ENCODE measurements at regions not wholly inside any gene's neighbourhood (a gene's known extent, or its start where the extent isn't known, plus 50 kb on each side); places are given as distances from the start of the nearest gene placed in this dataset.

DNA sequence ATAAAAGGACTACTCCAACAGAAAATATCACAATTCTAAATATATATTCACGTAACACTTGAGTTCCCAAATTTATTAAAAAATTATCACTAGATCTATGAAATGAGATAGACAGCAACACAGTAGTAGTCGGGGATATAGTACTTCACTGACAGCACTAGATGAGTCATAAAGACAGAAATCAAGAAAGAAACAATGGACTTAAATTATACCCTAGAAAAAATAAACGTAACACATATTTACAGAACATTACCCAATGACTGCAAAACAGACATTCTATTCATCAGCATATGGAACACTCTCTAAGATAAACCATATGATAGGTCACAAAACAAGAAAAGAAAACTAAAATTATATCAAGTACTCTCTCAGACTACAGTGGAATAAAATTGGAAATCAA, 429.4 kb downstream of the MBD2 start:
- TF ChIP-seq, protein P1, sequence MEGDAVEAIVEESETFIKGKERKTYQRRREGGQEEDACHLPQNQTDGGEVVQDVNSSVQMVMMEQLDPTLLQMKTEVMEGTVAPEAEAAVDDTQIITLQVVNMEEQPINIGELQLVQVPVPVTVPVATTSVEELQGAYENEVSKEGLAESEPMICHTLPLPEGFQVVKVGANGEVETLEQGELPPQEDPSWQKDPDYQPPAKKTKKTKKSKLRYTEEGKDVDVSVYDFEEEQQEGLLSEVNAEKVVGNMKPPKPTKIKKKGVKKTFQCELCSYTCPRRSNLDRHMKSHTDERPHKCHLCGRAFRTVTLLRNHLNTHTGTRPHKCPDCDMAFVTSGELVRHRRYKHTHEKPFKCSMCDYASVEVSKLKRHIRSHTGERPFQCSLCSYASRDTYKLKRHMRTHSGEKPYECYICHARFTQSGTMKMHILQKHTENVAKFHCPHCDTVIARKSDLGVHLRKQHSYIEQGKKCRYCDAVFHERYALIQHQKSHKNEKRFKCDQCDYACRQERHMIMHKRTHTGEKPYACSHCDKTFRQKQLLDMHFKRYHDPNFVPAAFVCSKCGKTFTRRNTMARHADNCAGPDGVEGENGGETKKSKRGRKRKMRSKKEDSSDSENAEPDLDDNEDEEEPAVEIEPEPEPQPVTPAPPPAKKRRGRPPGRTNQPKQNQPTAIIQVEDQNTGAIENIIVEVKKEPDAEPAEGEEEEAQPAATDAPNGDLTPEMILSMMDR (IDR thresholded peaks at IDR 0.05; ENCODE audit: insufficient read depth, low read length, poor library complexity, severe bottlenecking) = no peak
- no peak for TF ChIP-seq EZH2phosphoT487 (conservative IDR thresholded peaks at IDR 0.05; ENCODE audit: low read length)

Data from SU-DHL-6 (cell line).